ENCODE measurements at regions not wholly inside any gene's neighbourhood (a gene's known extent, or its start where the extent isn't known, plus 50 kb on each side); places are given as distances from the start of the nearest gene placed in this dataset.

DNA sequence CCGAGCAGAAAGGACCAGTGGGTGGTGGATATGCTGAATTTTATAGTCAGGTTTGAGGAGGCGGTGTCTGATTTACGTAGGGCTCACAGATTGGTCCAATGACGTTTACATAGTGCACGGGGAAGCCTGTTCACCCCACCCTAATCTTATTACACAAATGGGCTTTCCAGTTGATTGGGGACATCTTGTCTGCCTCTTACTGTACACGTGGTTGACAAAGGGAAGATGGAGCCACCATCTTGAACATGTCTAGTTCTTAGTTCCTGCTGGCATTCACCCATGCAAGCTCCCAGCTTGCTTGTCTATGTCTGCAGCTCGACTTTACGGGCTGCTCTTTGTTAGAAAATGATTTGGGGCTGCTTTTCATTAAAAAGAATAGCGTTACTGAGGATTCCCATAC lies 332.0 kb upstream of the SLCO3A1 start:
- TF ChIP-seq, protein P1, sequence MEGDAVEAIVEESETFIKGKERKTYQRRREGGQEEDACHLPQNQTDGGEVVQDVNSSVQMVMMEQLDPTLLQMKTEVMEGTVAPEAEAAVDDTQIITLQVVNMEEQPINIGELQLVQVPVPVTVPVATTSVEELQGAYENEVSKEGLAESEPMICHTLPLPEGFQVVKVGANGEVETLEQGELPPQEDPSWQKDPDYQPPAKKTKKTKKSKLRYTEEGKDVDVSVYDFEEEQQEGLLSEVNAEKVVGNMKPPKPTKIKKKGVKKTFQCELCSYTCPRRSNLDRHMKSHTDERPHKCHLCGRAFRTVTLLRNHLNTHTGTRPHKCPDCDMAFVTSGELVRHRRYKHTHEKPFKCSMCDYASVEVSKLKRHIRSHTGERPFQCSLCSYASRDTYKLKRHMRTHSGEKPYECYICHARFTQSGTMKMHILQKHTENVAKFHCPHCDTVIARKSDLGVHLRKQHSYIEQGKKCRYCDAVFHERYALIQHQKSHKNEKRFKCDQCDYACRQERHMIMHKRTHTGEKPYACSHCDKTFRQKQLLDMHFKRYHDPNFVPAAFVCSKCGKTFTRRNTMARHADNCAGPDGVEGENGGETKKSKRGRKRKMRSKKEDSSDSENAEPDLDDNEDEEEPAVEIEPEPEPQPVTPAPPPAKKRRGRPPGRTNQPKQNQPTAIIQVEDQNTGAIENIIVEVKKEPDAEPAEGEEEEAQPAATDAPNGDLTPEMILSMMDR (IDR thresholded peaks at IDR 0.05; ENCODE audit: poor library complexity), result no peak
- no peak for TF ChIP-seq EZH2 (IDR thresholded peaks at IDR 0.05; ENCODE audit: borderline replicate concordance)
- no peak for TF ChIP-seq EZH2phosphoT487 (IDR thresholded peaks at IDR 0.05; ENCODE audit: low read depth, severe bottlenecking, unreplicated experiment)

All from hepatocyte (in vitro differentiated cells).